HCT116 (cell line): ENCODE measurements at regions not wholly inside any gene's neighbourhood (a gene's known extent, or its start where the extent isn't known, plus 50 kb on each side); places are given as distances from the start of the nearest gene placed in this dataset.
A peak's percentile ranks its signal among the peaks of the same experiment; 100 is the strongest.
"Not testable (repeated sequence)": the region's sequence is repeated elsewhere in the genome, so short reads cannot be mapped to it uniquely, and the experiment has no call there.

Experiments used
- ATAC-seq: fragments of 200-7000 bp; cut with Tn5 transposase; 2 replicates; pipeline ENCODE4 v1.9.1; 2020; ENCODE audit warnings: mild to moderate bottlenecking, moderate library complexity
- BruUV-seq: library from RNA; stranded (reverse); fragments of 400-500 nt; replicated peaks from 2 replicates; lab custom pipeline; 2021; lab: Mats Ljungman, UMichigan
- CTCF ChIA-PET: fragments of 300-600 bp; sonication (Branson Sonifier 250); formaldehyde crosslinking; loops from one replicate; lab custom pipeline; 2021; ENCODE audit warnings: antibody characterized with exemption; lab: Charles Lee
- POLR2A ChIA-PET: fragments of 300-600, 350-600 bp; sonication (Branson Sonifier 250); formaldehyde crosslinking; loops from one replicate; lab custom pipeline; 2021; ENCODE audit warnings: antibody characterized with exemption; lab: Charles Lee
- RAD21 ChIA-PET, 2 experiments: fragments of 300-600 bp; sonication (Branson Sonifier 250); formaldehyde crosslinking; loops; one replicate each; lab custom pipeline; 2023; ENCODE audit warnings: low total read pairs in 2 of 2; ENCODE audit not compliant: uncharacterized antibody in 2 of 2, unreplicated experiment in 2 of 2, low non-redundant PET in 1 of 2; lab: Charles Lee
- DNase-seq: peaks from one replicate; pipeline ENCODE4 v3.0.0-alpha.2; 2010; ENCODE audit warnings: low read depth, low spot score
- H2AFZ ChIP-seq: fragments of 200-600 bp; shearing (Covaris generic), sonication (generic); 2 replicates; pipeline ENCODE4 v1.6.1; 2017; ENCODE audit warnings: low read depth, mixed run types, mixed read lengths, antibody characterized with exemption, low read length; ENCODE audit not compliant: poor library complexity, severe bottlenecking
- H3K27ac ChIP-seq: 2 replicates; pipeline ENCODE4 v1.5.1; 2012; ENCODE audit warnings: low read depth, low read length
- H3K27me3 ChIP-seq: fragments of 200-600 bp; sonication (generic); 2 replicates; pipeline ENCODE4 v1.6.1; 2016; ENCODE audit warnings: mixed run types, low read length, mixed read lengths; ENCODE audit not compliant: insufficient read depth
- H3K36me3 ChIP-seq, 2 experiments: fragments of 200-500 bp in 1 of 2; fragments of 200-600 bp in 1 of 2; sonication (Bioruptor generic) in 1 of 2; sonication (generic) in 1 of 2; 2 replicates each; pipeline versions ENCODE4 v1.5.1 to v1.6.1; 2014 to 2016; ENCODE audit warnings: low read length in 2 of 2, inconsistent platforms in 1 of 2, mixed read lengths in 1 of 2, mixed run types in 1 of 2; ENCODE audit not compliant: insufficient read depth in 2 of 2, control insufficient read depth in 1 of 2
- H3K4me1 ChIP-seq, 2 experiments: fragments of 200-600 bp in 1 of 2; sonication (generic) in 1 of 2; 2 replicates each; pipeline versions ENCODE4 v1.5.1 to v1.6.1; 2012 to 2017; ENCODE audit warnings: low read length in 2 of 2, inconsistent platforms in 1 of 2, mild to moderate bottlenecking in 1 of 2, mixed read lengths in 1 of 2, mixed run types in 1 of 2, moderate library complexity in 1 of 2; ENCODE audit not compliant: insufficient read depth in 2 of 2, control insufficient read depth in 1 of 2
- H3K4me2 ChIP-seq: fragments of 200-600 bp; sonication (generic); 2 replicates; pipeline ENCODE4 v1.6.1; 2017; ENCODE audit warnings: mixed run types, low read length, mixed read lengths
- H3K4me3 ChIP-seq, 2 experiments: fragments of 200-600 bp in 1 of 2; sonication (generic) in 1 of 2; replicated peaks in 1 of 2; 2 replicates each; pipeline ENCODE4 v1.5.1; 2011 to 2016; ENCODE audit warnings: low read length in 2 of 2, control low read depth in 1 of 2, low read depth in 1 of 2, mild to moderate bottlenecking in 1 of 2, mixed read lengths in 1 of 2, mixed run types in 1 of 2
- H3K79me2 ChIP-seq: fragments of 200-600 bp; sonication (generic); 2 replicates; pipeline ENCODE4 v1.6.1; 2017; ENCODE audit warnings: mild to moderate bottlenecking, mixed run types, low read length, moderate library complexity, mixed read lengths; ENCODE audit not compliant: insufficient read depth
- H3K9ac ChIP-seq: fragments of 200-600 bp; sonication (generic); 2 replicates; pipeline ENCODE4 v1.6.1; 2016; ENCODE audit warnings: low read length, mixed read lengths
- H3K9me2 ChIP-seq: fragments of 200-600 bp; sonication (generic), shearing (Covaris generic); 2 replicates; pipeline ENCODE4 v1.6.1; 2017; ENCODE audit warnings: mixed run types, mild to moderate bottlenecking, moderate library complexity; ENCODE audit not compliant: insufficient read depth
- H3K9me3 ChIP-seq, 2 experiments: fragments of 200-500 bp in 1 of 2; fragments of 200-600 bp in 1 of 2; sonication (Bioruptor generic) in 1 of 2; sonication (generic) in 1 of 2; 2 replicates each; pipeline ENCODE4 v1.6.1; 2014 to 2017; ENCODE audit warnings: low read length in 2 of 2, mixed read lengths in 2 of 2, inconsistent platforms in 1 of 2, low read depth in 1 of 2, mild to moderate bottlenecking in 1 of 2, mixed run types in 1 of 2, moderate library complexity in 1 of 2; ENCODE audit not compliant: control insufficient read depth in 1 of 2, insufficient read depth in 1 of 2
- H4K20me1 ChIP-seq: fragments of 200-600 bp; sonication (generic), shearing (Covaris generic); 2 replicates; pipeline ENCODE4 v1.6.1; 2017; ENCODE audit warnings: mixed run types, mild to moderate bottlenecking, moderate library complexity; ENCODE audit not compliant: insufficient read depth
- CTCF ChIP-seq, 3 experiments: fragments of 200-600 bp in 1 of 3; sonication (generic) in 1 of 3; IDR thresholded peaks in 2 of 3; conservative IDR thresholded peaks in 1 of 3; 2 replicates each; pipeline ENCODE4 v1.5.1; 2012 to 2017; ENCODE audit warnings: low read depth in 2 of 3, low read length in 2 of 3, antibody characterized with exemption in 1 of 3, borderline replicate concordance in 1 of 3, control low read depth in 1 of 3, mild to moderate bottlenecking in 1 of 3, mixed read lengths in 1 of 3, mixed run types in 1 of 3, moderate library complexity in 1 of 3; ENCODE audit not compliant: insufficient read depth in 1 of 3
- intact Hi-C: fragments of 100-400 bp; cut with micrococcal nuclease; formaldehyde crosslinking; loops from 2 replicates; pipeline ENCODE4 v1.10.0; 2022

GRCh38 chr7:55722874-55723620 lies 139.5 kb downstream of the SEPTIN14 start:
- DNase-seq, H3K27ac ChIP-seq, H3K9me3 ChIP-seq, H3K4me1 ChIP-seq, H2AFZ ChIP-seq, H4K20me1 ChIP-seq, H3K9ac ChIP-seq, H3K27me3 ChIP-seq, H3K36me3 ChIP-seq, H3K79me2 ChIP-seq, POLR2A ChIA-PET, H3K9me2 ChIP-seq, H3K4me2 ChIP-seq, H3K4me3 ChIP-seq, BruUV-seq: not testable (repeated sequence)
- TF ChIP-seq CTCF (IDR thresholded peaks at IDR 0.05 in 2 of 3, conservative IDR thresholded peaks at IDR 0.05 in 1 of 3; ENCODE audit: borderline replicate concordance in 1 of 3, insufficient read depth in 1 of 3, low read depth in 2 of 3, low read length in 2 of 3): peak in 2 of 3 experiments; percentile 20; a peak in 1 of 6 replicates
- ATAC-seq: peak; percentile 100
- ChIA-PET RAD21 (interaction anchor here in 1 of 2 experiments (1.6 kb wide), 1 partner anchor 82 kb away, joined by 4 read pairs; no protein-coding TSS in a partner anchor), CTCF (interaction anchor here (1.8 kb wide), 1 partner anchor 82 kb away, joined by 13 read pairs; no protein-coding TSS in a partner anchor)
- intact Hi-C loops: loop anchor here (5.0 kb wide), 2 partner anchors 81 to 441 kb away; no protein-coding TSS in a partner anchor

DNA sequence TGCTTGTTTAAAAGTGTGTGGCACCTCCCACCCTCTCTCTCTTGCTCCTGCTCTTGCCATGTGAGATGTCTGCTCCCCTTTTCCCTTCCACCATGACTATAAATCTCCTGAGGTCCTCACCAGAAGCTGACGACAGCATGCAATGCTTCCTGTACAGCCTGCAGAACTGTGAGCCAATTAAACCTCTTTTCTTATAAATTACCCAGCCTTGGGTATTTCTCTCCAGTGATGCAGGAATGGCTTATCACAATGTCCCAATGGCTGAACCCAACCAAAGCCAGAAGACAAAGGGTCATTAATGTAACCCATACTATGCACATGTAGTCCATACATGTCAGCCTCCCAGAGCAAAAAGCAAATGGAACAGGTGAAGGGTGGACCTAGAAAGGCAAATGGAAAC lies 141.5 kb downstream of the SEPTIN14 start:
- H3K9ac ChIP-seq, H3K9me3 ChIP-seq, H3K4me3 ChIP-seq, H3K36me3 ChIP-seq, RAD21 ChIA-PET, DNase-seq, ATAC-seq, H3K4me1 ChIP-seq, H3K79me2 ChIP-seq, H3K27me3 ChIP-seq, H3K9me2 ChIP-seq, POLR2A ChIA-PET, H4K20me1 ChIP-seq, H3K4me2 ChIP-seq, H3K27ac ChIP-seq, BruUV-seq, CTCF ChIA-PET, H2AFZ ChIP-seq: not testable (repeated sequence)
- intact Hi-C loops: loop anchor here (5.0 kb wide), 2 partner anchors 79 to 439 kb away; no protein-coding TSS in a partner anchor

GRCh38 chr7:55715247-55715867 lies 143.1 kb upstream of the VOPP1 start:
- H2AFZ ChIP-seq, H3K9ac ChIP-seq, H3K27me3 ChIP-seq, H3K4me1 ChIP-seq, H3K36me3 ChIP-seq, H3K4me2 ChIP-seq, H3K9me2 ChIP-seq, CTCF ChIA-PET, H3K9me3 ChIP-seq, POLR2A ChIA-PET, BruUV-seq, H4K20me1 ChIP-seq, H3K27ac ChIP-seq, RAD21 ChIA-PET, H3K79me2 ChIP-seq, intact Hi-C loops, DNase-seq, H3K4me3 ChIP-seq: not testable (repeated sequence)
- peak; percentile 47; the same call in 1 of the 2 replicates for ATAC-seq
